Parathyroid adenoma (tissue), 2 donors: ENCODE measurements at regions not wholly inside any gene's neighbourhood (a gene's known extent, or its start where the extent isn't known, plus 50 kb on each side); places are given as distances from the start of the nearest gene placed in this dataset.

Experiments used
- H2AFZ ChIP-seq: fragments of 300-600 bp; sonication (generic); one replicate; pipeline ENCODE4 v1.7.0; 2017; ENCODE audit warnings: antibody characterized with exemption, mild to moderate bottlenecking
- H3K27ac ChIP-seq: fragments of 300-600 bp; sonication (generic); one replicate; pipeline ENCODE4 v1.7.0; 2017
- H3K27me3 ChIP-seq: fragments of 300-600 bp; sonication (generic); one replicate; pipeline ENCODE4 v1.7.0; 2017; ENCODE audit warnings: low read length; ENCODE audit not compliant: control insufficient read depth, insufficient read depth
- H3K36me3 ChIP-seq: fragments of 300-600 bp; sonication (generic); one replicate; pipeline ENCODE4 v1.7.0; 2017; ENCODE audit warnings: low read length; ENCODE audit not compliant: control insufficient read depth, insufficient read depth
- H3K4me1 ChIP-seq: fragments of 300-600 bp; sonication (generic); one replicate; pipeline ENCODE4 v1.7.0; 2017; ENCODE audit warnings: control low read depth
- H3K4me2 ChIP-seq: fragments of 300-600 bp; sonication (generic); one replicate; pipeline ENCODE4 v1.7.0; 2017; ENCODE audit warnings: low read length
- H3K4me3 ChIP-seq: fragments of 300-600 bp; sonication (generic); one replicate; pipeline ENCODE4 v1.7.0; 2017; ENCODE audit warnings: low read depth, low read length
- H3K79me2 ChIP-seq: fragments of 300-600 bp; sonication (generic); one replicate; pipeline ENCODE4 v1.7.0; 2017; ENCODE audit warnings: control low read depth
- H3K9ac ChIP-seq: fragments of 300-600 bp; sonication (generic); one replicate; pipeline ENCODE4 v1.7.0; 2017; ENCODE audit warnings: mild to moderate bottlenecking
- H3K9me3 ChIP-seq: fragments of 300-600 bp; sonication (generic); one replicate; pipeline ENCODE4 v1.7.0; 2017; ENCODE audit warnings: low read length; ENCODE audit not compliant: control insufficient read depth
- TF ChIP-seq, protein P1 (sequence below): fragments of 300-600 bp; sonication (generic); IDR thresholded peaks from one replicate; pipeline ENCODE4 v1.7.0; 2017; ENCODE audit warnings: antibody characterized with exemption, mild to moderate bottlenecking
- donor health status: primary hyperparathyroidism.

DNA sequence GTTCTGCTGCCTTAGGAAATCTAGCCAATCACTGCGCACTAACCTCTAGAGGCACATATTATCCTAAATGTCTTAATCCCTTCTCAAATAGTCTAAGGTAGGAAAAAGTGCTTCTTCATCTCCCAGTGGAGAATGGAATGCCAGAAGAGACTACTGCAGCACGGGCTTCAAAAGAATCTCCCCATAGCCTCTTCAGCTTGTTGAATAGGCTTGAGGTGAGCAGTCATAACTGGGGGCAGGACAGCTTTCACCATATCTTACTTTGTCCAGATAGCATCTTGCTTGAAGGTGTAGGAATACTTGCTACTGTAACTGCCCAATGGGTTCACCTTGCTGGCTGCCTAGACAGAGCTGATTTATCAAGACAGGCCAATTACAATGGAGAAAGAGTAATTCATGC, 88.8 kb downstream of the MBL2 start:
- Histone ChIP-seq H3K36me3 (no peaks in the 10 kb centered on the region), H2AFZ (no peak overlapping the region), H3K4me2 (no peak overlapping the region), H3K79me2 (no peaks in the 10 kb centered on the region), H3K27me3 (no peaks in the 10 kb centered on the region), H3K27ac (no peak overlapping the region), H3K4me3 (no peak overlapping the region), H3K4me1 (peaks cover 3% of the 10 kb centered on the region), H3K9ac (no peak overlapping the region), H3K9me3 (no peaks in the 10 kb centered on the region)
- TF ChIP-seq, protein P1, sequence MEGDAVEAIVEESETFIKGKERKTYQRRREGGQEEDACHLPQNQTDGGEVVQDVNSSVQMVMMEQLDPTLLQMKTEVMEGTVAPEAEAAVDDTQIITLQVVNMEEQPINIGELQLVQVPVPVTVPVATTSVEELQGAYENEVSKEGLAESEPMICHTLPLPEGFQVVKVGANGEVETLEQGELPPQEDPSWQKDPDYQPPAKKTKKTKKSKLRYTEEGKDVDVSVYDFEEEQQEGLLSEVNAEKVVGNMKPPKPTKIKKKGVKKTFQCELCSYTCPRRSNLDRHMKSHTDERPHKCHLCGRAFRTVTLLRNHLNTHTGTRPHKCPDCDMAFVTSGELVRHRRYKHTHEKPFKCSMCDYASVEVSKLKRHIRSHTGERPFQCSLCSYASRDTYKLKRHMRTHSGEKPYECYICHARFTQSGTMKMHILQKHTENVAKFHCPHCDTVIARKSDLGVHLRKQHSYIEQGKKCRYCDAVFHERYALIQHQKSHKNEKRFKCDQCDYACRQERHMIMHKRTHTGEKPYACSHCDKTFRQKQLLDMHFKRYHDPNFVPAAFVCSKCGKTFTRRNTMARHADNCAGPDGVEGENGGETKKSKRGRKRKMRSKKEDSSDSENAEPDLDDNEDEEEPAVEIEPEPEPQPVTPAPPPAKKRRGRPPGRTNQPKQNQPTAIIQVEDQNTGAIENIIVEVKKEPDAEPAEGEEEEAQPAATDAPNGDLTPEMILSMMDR, result no peak

DNA sequence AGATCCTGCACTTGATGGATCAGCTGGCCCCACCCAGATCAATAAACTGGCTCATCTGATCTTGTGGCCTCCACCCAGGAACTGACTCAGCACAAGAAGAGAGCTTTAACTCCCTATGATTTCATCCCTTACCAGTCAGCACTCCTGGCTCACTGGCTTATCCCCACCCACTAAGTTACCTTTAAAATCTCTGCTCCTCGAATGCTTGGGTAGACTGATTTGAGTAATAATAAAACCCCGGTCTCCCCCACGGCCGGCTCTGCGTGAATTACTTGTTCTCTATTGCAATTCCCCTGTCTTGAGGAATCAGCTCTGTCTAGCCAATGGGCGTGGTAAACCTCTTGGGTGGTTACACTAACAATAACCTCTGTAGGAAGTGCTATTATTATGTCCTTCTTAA, 83.7 kb downstream of the MBL2 start:
- Histone ChIP-seq H3K9ac (no peak overlapping the region), H3K4me1 (peaks cover 1% of the 10 kb centered on the region), H3K9me3 (no peaks in the 10 kb centered on the region), H3K27me3 (no peaks in the 10 kb centered on the region), H3K4me2 (no peak overlapping the region), H3K79me2 (no peaks in the 10 kb centered on the region), H2AFZ (no peak overlapping the region), H3K27ac (no peak overlapping the region), H3K36me3 (no peaks in the 10 kb centered on the region), H3K4me3 (no peak overlapping the region)
- TF ChIP-seq, protein P1, result no peak

DNA sequence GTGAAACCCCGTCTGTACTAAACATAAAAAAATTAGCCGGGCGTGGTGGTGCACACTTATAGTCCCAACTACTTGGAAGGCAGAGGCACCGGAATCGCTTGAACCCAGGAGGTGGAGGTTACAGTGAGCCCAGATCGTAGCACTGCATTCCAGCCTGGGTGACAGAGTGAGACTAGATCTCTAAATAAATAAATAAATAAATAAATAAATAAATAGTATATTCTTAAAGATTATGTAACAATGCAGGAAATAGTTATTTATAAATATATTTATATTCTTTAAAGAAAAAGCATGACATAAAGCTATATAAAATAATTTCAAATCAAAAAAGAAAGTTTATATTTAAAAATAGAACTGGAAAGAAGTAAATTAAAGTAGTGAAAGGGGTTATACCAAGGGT, 76.4 kb downstream of the MBL2 start:
- Histone ChIP-seq H3K27ac (no peak overlapping the region), H2AFZ (no peak overlapping the region), H3K4me1 (no peaks in the 10 kb centered on the region), H3K79me2 (no peaks in the 10 kb centered on the region), H3K9me3 (no peaks in the 10 kb centered on the region), H3K36me3 (no peaks in the 10 kb centered on the region), H3K9ac (no peak overlapping the region), H3K4me2 (no peak overlapping the region), H3K27me3 (no peaks in the 10 kb centered on the region), H3K4me3 (no peak overlapping the region)
- TF ChIP-seq, protein P1, result no peak

DNA sequence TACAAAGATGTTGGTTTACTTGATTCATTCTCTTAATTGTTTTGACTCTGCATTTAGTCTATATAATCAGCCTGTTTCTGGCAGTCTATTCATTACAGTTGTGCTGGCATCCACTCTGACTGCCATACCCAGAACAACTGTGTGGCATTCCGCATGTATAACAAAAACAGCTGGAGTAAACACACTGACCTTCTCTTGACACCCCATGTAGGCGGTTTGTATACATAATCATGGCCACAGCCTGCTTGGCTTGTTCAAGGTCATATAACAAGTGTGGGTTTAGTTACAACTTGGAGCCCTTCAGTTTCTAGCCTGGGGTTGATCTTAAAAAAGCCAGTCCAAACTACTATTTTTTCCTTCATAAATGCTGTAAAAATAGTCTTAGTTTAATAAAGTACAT, 70.9 kb downstream of the MBL2 start:
- Histone ChIP-seq H3K4me3 (no peak overlapping the region), H3K27me3 (no peaks in the 10 kb centered on the region), H3K27ac (no peak overlapping the region), H3K4me1 (no peaks in the 10 kb centered on the region), H3K79me2 (no peaks in the 10 kb centered on the region), H3K36me3 (no peaks in the 10 kb centered on the region), H3K9ac (no peak overlapping the region), H3K4me2 (no peak overlapping the region), H2AFZ (no peak overlapping the region), H3K9me3 (no peaks in the 10 kb centered on the region)
- TF ChIP-seq, protein P1, result no peak

DNA sequence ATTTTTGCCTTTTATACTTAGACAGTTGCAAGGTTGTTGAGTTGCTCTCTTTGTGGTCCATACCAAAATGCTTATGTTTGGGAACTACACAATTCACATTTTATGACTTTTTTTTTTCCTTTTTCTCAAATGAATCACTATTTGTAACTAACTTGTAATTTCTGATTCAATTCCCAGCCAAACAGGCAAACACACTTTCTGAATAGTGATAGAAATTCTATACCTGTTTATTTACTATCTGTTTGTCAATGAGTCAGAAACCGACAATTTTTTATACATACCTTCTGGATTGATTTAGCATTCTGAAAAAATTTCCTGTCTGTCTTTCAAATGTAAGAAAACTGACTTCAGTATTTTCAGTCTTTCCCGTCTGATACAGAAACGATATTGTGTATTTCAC, 69.1 kb downstream of the MBL2 start:
- Histone ChIP-seq H3K9ac (no peak overlapping the region), H3K27me3 (no peaks in the 10 kb centered on the region), H2AFZ (no peak overlapping the region), H3K4me3 (no peak overlapping the region), H3K4me1 (no peaks in the 10 kb centered on the region), H3K79me2 (no peaks in the 10 kb centered on the region), H3K36me3 (no peaks in the 10 kb centered on the region), H3K27ac (no peak overlapping the region), H3K4me2 (no peak overlapping the region), H3K9me3 (no peaks in the 10 kb centered on the region)
- TF ChIP-seq, protein P1, result no peak
